ENCODE measurements at regions not wholly inside any gene's neighbourhood (a gene's known extent, or its start where the extent isn't known, plus 50 kb on each side); places are given as distances from the start of the nearest gene placed in this dataset.

DNA sequence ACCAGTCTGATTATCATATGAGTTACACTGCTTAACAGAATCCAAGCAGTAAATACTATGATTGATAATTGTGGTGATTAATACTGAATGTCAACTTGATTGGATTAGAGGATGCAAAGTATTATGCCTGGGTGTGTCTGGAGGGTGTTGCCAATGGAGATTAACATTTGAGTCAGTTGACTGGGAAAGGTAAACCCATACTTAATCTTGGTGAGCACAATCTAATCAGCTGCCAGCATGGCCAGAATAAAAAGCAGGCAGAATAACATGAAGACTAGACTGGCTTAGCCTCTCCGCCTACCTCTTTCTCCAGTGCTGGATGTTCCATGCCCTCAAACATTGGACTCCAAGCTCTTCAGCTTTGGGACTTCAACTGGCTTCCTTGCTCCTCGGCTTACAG, 961.3 kb downstream of the ADGRL3 start:
- no peak overlapping the region for H3K4me3 ChIP-seq (ENCODE audit: low read depth, low read length)
- DNase-seq (ENCODE audit: low read depth), result no peak
- TF ChIP-seq, protein P1, sequence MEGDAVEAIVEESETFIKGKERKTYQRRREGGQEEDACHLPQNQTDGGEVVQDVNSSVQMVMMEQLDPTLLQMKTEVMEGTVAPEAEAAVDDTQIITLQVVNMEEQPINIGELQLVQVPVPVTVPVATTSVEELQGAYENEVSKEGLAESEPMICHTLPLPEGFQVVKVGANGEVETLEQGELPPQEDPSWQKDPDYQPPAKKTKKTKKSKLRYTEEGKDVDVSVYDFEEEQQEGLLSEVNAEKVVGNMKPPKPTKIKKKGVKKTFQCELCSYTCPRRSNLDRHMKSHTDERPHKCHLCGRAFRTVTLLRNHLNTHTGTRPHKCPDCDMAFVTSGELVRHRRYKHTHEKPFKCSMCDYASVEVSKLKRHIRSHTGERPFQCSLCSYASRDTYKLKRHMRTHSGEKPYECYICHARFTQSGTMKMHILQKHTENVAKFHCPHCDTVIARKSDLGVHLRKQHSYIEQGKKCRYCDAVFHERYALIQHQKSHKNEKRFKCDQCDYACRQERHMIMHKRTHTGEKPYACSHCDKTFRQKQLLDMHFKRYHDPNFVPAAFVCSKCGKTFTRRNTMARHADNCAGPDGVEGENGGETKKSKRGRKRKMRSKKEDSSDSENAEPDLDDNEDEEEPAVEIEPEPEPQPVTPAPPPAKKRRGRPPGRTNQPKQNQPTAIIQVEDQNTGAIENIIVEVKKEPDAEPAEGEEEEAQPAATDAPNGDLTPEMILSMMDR (IDR thresholded peaks at IDR 0.05; ENCODE audit: low read depth, low read length, missing control alignments), result no peak

DNA sequence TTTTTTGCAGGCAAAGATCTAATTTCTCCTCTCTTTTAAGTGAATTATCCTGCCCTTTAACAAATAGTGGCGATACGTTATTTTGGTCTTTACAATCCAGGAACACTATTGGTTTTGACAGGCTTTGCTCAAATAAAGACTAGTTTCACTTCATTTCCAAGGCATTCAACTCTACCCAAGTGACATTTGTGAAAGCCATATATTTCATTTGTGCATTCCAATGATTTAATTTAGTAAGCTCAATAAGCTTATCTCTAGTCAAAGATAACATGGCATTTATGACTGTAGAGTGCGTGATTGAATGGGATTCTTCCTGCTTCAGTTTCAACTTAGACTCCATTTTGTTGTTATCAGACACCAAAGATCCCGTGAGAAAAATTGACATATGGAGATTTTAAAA, 959.8 kb downstream of the ADGRL3 start:
- H3K4me3 ChIP-seq (ENCODE audit: low read depth, low read length), result no peak overlapping the region
- TF ChIP-seq, protein P1 (IDR thresholded peaks at IDR 0.05; ENCODE audit: low read depth, low read length, missing control alignments), result no peak
- no peak for DNase-seq (ENCODE audit: low read depth)

DNA sequence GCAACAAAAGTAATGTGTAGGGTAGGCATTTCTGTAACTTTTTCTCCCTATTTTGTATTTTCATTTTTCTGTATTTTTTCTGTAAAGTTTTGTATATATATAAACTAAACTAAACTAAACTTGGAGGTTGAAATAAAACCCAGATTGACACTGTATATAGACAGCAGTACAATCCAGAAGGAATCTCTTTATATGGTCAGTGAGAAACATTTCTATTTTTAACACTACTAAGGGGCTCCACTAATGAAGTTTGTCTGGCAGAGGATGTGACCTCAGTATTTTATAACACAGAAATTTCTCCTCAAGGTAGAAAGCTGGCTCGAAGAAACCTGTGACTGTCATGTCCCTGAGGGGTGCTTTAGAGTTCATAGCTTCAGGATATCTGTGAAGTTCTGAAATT, 959.2 kb downstream of the ADGRL3 start:
- TF ChIP-seq, protein P1 (IDR thresholded peaks at IDR 0.05; ENCODE audit: low read depth, low read length, missing control alignments), result no peak
- no peak overlapping the region for H3K4me3 ChIP-seq (ENCODE audit: low read depth, low read length)
- no peak for DNase-seq (ENCODE audit: low read depth)

DNA sequence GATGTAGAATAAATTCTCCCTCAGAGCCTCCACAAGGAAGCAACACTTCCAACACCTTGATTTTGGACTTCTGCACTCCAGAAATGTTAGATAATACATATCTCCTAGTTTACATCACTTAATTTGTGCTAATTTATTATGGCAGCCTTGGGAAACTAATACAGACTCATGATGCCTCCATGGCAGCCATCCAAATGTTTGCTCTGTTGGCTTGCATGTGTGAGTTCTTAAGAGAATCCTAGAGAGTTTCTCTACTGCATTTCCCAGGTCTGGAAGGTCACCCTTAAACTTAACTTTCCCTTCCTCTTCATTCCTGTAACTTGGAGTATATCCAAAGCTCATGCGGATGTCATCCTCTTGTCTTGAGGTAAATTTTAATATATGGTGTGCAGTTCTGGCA, 956.1 kb downstream of the ADGRL3 start:
- no peak for DNase-seq (ENCODE audit: low read depth)
- H3K4me3 ChIP-seq (ENCODE audit: low read depth, low read length), result no peak overlapping the region

DNA sequence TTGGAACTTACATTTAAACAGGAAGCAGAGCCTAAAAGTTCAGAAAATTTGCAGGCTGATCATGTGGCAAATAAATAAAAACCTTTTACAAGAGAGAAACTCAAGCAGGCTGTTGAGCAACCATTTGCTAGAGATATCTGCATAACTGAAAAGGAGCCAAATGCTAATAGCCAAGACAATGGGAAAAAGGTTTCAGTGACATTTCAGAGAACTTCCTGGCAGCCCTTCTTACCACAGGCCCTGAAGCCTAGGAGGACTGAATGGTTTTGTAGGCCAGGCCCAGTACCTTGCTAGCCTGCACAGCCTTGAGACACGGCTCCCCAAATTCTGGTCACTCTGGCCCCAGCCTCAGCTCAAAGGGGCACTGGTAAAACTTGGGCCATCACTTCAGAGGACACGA, 945.1 kb downstream of the ADGRL3 start:
- no peak for DNase-seq (ENCODE audit: low read depth)
- TF ChIP-seq, protein P1 (IDR thresholded peaks at IDR 0.05; ENCODE audit: low read depth, low read length, missing control alignments), result no peak
- H3K4me3 ChIP-seq (ENCODE audit: low read depth, low read length), result no peak overlapping the region

More for the DNA sequence above, 956.1 kb downstream of the ADGRL3 start:
- TF ChIP-seq, protein P1 (IDR thresholded peaks at IDR 0.05; ENCODE audit: low read depth, low read length, missing control alignments), result no peak

DNA sequence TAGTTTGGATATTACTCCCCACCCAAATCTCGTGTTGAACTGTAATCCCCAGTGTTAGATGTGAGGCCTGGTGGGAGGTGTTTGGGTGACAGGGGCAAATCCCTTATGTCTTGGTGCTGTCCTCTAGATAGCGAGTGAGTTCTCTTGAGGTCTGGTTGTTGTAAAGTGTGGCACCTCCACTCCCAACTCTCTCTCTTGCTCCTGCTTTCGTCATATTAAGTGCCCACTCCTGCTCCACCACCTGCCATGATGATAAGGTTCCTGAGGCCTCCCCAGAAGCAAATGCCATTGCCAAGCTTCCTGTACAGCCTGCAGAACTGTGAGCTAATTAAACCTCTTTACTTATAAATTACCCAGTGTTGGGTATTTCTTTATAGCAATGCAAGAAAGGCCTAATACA, 944.3 kb downstream of the ADGRL3 start:
- TF ChIP-seq, protein P1 (IDR thresholded peaks at IDR 0.05; ENCODE audit: low read depth, low read length, missing control alignments), result no peak
- no peak overlapping the region for H3K4me3 ChIP-seq (ENCODE audit: low read depth, low read length)
- no peak for DNase-seq (ENCODE audit: low read depth)

DNA sequence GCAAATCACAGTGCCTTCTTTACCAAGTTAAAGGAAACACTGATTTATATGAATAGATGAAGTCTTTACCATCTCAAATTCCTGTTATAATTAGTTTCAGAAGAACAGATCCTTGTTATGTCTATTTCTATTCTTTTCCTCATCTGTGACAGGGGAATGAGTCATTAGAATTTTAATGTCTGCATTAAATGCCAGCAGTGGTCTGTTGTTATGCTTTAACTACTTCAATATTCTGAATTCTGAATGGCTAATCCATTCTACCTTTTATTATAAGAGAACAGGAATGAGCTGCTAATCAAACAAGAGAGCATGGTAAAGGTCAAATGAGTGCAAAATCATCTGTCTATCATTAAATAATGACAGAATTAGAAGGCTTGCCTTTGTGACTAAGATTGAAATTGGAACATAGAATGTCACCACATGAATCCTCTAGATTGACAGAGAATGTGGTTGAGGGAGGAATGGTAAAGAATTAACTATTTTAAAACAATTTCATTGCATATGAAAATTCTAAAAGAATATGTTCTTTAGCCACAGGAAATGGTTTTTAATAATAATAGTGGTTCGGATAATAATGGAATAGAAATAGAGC, 935.5 kb downstream of the ADGRL3 start:
- DNase-seq (ENCODE audit: low read depth), result no peak
- H3K4me3 ChIP-seq (ENCODE audit: low read depth, low read length), result no peak overlapping the region
- TF ChIP-seq, protein P1 (IDR thresholded peaks at IDR 0.05; ENCODE audit: low read depth, low read length, missing control alignments), result no peak

All from GM12864 (cell line).